ENCODE measurements at regions not wholly inside any gene's neighbourhood (a gene's known extent, or its start where the extent isn't known, plus 50 kb on each side); places are given as distances from the start of the nearest gene placed in this dataset.

DNA sequence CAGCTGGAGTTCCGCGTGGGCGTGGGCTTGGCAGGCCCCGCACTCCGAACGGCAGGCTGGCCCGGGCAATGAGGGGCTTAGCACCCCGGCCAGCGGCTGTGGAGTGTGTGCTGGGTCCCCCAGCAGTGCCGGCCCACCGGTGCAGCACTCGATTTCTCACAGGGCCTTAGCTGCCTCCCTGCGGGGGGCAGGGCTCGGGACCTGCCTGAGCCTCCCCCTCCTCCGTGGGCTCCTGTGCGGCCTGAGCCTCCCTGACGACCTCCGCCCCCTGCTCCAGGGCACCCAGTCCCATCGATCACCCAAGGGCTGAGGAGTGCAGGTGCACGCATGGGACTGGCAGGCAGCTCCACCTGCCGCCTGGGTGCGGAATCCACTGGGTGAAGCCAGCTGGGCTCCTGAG is 191.8 kb downstream of the CYLC2 start (continued):
- TF ChIP-seq NCOR1 (IDR thresholded peaks at IDR 0.05), result no peak

DNA sequence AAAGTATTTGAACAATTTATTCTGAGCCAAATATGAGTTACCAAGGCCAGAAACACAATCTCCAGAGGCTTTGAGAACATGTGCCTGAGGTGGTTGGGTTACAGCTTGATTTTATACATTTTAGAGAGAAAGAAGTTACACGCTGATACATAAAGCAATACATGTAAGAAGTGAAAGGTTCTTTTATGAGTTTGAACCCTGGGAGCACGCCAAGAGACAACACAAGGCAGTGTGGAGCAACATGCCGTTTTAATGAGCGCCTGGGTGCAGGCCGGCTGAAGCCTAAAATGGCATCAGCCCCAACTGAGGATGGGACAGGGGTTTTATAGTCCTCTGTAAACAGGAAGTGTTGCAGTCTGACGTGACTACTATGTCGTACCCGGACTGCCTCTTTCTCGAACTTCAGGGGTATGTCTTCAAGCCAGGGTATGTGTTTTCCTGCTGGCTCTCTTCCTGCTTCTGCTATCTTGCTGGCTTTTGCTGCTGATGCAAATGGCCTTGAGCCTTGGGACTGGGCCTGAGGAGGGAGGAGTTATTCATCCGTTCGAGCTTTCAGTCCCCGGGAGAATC is 193.7 kb downstream of the CYLC2 start:
- Histone ChIP-seq H3K9me3 (replicated peaks; ENCODE audit: control insufficient read depth, insufficient read depth, low read depth, low read length) (no peaks in the 10 kb centered on the region), H3K4me1 (replicated peaks in 1 of 2; ENCODE audit: control insufficient read depth in 2 of 2, insufficient read depth in 2 of 2, low read length in 2 of 2) (no peaks in the 10 kb centered on the region), H3K27ac (ENCODE audit: extremely low read depth, low read depth, low read length) (no peak overlapping the region), H3K36me3 (ENCODE audit: control insufficient read depth, insufficient read depth, low read length) (no peaks in the 10 kb centered on the region), H3K9ac (ENCODE audit: insufficient read depth in 1 of 2, low read depth in 2 of 2, low read length in 2 of 2) (no peak overlapping the region), H3K9me1 (ENCODE audit: control insufficient read depth, insufficient read depth, low read length) (no peaks in the 10 kb centered on the region), H3K27me3 (ENCODE audit: control insufficient read depth in 2 of 2, insufficient read depth in 2 of 2, low read length in 2 of 2) (no peaks in the 10 kb centered on the region), H4K20me1 (replicated peaks; ENCODE audit: control insufficient read depth, insufficient read depth, low read length) (no peaks in the 10 kb centered on the region), H3K4me2 (ENCODE audit: insufficient read depth, low read length) (no peak overlapping the region), H3K4me3 (no peak overlapping the region), H3K79me2 (ENCODE audit: control insufficient read depth, insufficient read depth, low read length) (no peaks in the 10 kb centered on the region), H2AFZ (ENCODE audit: low read depth, low read length) (no peak overlapping the region)
- CTCF ChIA-PET (ENCODE audit: low intra/inter-chr PET ratio), result no interaction called here
- TF ChIP-seq ZNF695 (CRISPR knock-in tag; IDR thresholded peaks at IDR 0.05) (no peak), SMARCA4 (IDR thresholded peaks at IDR 0.05) (no peak), PCBP1 (IDR thresholded peaks at IDR 0.05; ENCODE audit: low read depth, low read length, poor library complexity, severe bottlenecking) (no peak), ZNF24 (IDR thresholded peaks at IDR 0.05) (no peak), NEUROD1 (IDR thresholded peaks at IDR 0.05; ENCODE audit: borderline replicate concordance, low read depth, low read length, partially characterized antibody) (no peak), MLLT1 (IDR thresholded peaks at IDR 0.05) (no peak), FOXA1 (IDR thresholded peaks at IDR 0.05; ENCODE audit: borderline replicate concordance) (no peak), SNRNP70 (optimal IDR thresholded peaks at IDR 0.05; ENCODE audit: low read depth, low read length) (no peak), RFX1 (IDR thresholded peaks at IDR 0.05) (no peak), HNRNPK (IDR thresholded peaks at IDR 0.05; ENCODE audit: low read depth, low read length, poor library complexity, severe bottlenecking) (no peak), GTF2E2 (tag; IDR thresholded peaks at IDR 0.05) (no peak), CXXC5 (CRISPR knock-in tag; IDR thresholded peaks at IDR 0.05) (no peak), RUNX1 (IDR thresholded peaks at IDR 0.05; ENCODE audit: low read depth) (no peak), ESRRB (CRISPR knock-in tag; IDR thresholded peaks at IDR 0.05; ENCODE audit: borderline replicate concordance) (no peak), SREBF1 (IDR thresholded peaks at IDR 0.05; ENCODE audit: borderline replicate concordance, low read depth, low read length) (no peak)
- intact Hi-C loops (cut with micrococcal nuclease) (no loop called here), in situ Hi-C loops (cut with MboI) (no loop called here)
- WGBS (ENCODE audit: insufficient coverage, low coverage, missing lambda C conversion rate), result 0% methylated on average over 12 of the region's 12 CpGs
- FAIRE-seq (no peak), DNase-seq (ENCODE audit: extremely low read depth in 1 of 4, low spot score in 3 of 4) (no peak), ATAC-seq (no peak)
- POLR2A ChIA-PET, result no interaction called here
- no TSS peak for BruUV-seq (replicated peaks)
